ENCODE measurements at regions not wholly inside any gene's neighbourhood (a gene's known extent, or its start where the extent isn't known, plus 50 kb on each side); places are given as distances from the start of the nearest gene placed in this dataset.

- no peak for TF ChIP-seq CTCF (optimal IDR thresholded peaks at IDR 0.05 in 1 of 3, IDR thresholded peaks at IDR 0.05 in 1 of 3, conservative IDR thresholded peaks at IDR 0.05 in 1 of 3; ENCODE audit: extremely low read depth in 1 of 3, insufficient read depth in 2 of 3, low read length in 3 of 3)
- no peak for TF ChIP-seq EZH2 (IDR thresholded peaks at IDR 0.05; ENCODE audit: low read length)
- Histone ChIP-seq H3K27ac (ENCODE audit: control insufficient read depth, insufficient read depth, low read length) (peak overlapping the region; percentile 35), H3K4me3 (ENCODE audit: control insufficient read depth in 2 of 3, extremely low read depth in 1 of 3, insufficient read depth in 2 of 3, low read depth in 1 of 3, low read length in 3 of 3) (no peak overlapping the region), H2AFZ (ENCODE audit: control insufficient read depth, low read length) (no peak overlapping the region), H3K36me3 (ENCODE audit: control insufficient read depth in 2 of 2, extremely low read depth in 1 of 2, insufficient read depth in 2 of 2, low read length in 2 of 2) (no peaks in the 10 kb centered on the region), H3K79me2 (ENCODE audit: control insufficient read depth, insufficient read depth, low read length) (no peaks in the 10 kb centered on the region), H3K9me3 (ENCODE audit: control insufficient read depth, low read depth, low read length) (no peaks in the 10 kb centered on the region), H3K9me1 (ENCODE audit: control insufficient read depth, extremely low read depth, insufficient read depth, low read length) (no peaks in the 10 kb centered on the region), H3K9ac (ENCODE audit: control insufficient read depth, extremely low read depth, insufficient read depth, low read length) (no peak overlapping the region), H3K4me2 (ENCODE audit: control insufficient read depth, extremely low read depth, insufficient read depth, low read depth, low read length) (peak overlapping the region; percentile 4), H4K20me1 (ENCODE audit: control insufficient read depth, extremely low read depth, insufficient read depth, low read length) (no peaks in the 10 kb centered on the region), H3K4me1 (ENCODE audit: control insufficient read depth, extremely low read depth, insufficient read depth, low read length) (peaks cover 20% of the 10 kb centered on the region), H3K27me3 (ENCODE audit: control insufficient read depth, extremely low read depth, insufficient read depth, low read length) (no peaks in the 10 kb centered on the region)
- dilution Hi-C loops (cut with MboI; ENCODE audit: extremely low pct_ligation_motif_present, low sequenced_read_pairs), result no loop called here
- FAIRE-seq, result peak; percentile 83
- DNase-seq (ENCODE audit: low read depth, low spot score), result no peak
These were observed 446.4 kb downstream of the COG6 start for GRCh38 chr13:40101708-40102359.

GRCh38 chr13:40102360-40102727, 446.9 kb downstream of the COG6 start:
- no peak overlapping the region for H2AFZ ChIP-seq (ENCODE audit: control insufficient read depth, low read length)
- H3K4me2 ChIP-seq (ENCODE audit: control insufficient read depth, extremely low read depth, insufficient read depth, low read depth, low read length), result peak overlapping the region; percentile 25
- H3K9me3 ChIP-seq (ENCODE audit: control insufficient read depth, low read depth, low read length), result no peaks in the 10 kb centered on the region
- DNase-seq (ENCODE audit: low read depth, low spot score) (no peak), FAIRE-seq (no peak)
- H3K4me3 ChIP-seq (ENCODE audit: control insufficient read depth in 2 of 3, extremely low read depth in 1 of 3, insufficient read depth in 2 of 3, low read depth in 1 of 3, low read length in 3 of 3), result no peak overlapping the region
- H3K36me3 ChIP-seq (ENCODE audit: control insufficient read depth in 2 of 2, extremely low read depth in 1 of 2, insufficient read depth in 2 of 2, low read length in 2 of 2), result no peaks in the 10 kb centered on the region
- peak overlapping the region; percentile 38 for H3K9ac ChIP-seq (ENCODE audit: control insufficient read depth, extremely low read depth, insufficient read depth, low read length)
- H3K79me2 ChIP-seq (ENCODE audit: control insufficient read depth, insufficient read depth, low read length), result no peaks in the 10 kb centered on the region
- H3K27me3 ChIP-seq (ENCODE audit: control insufficient read depth, extremely low read depth, insufficient read depth, low read length), result no peaks in the 10 kb centered on the region
- dilution Hi-C loops (cut with MboI; ENCODE audit: extremely low pct_ligation_motif_present, low sequenced_read_pairs), result no loop called here
- no peak for TF ChIP-seq CTCF (optimal IDR thresholded peaks at IDR 0.05 in 1 of 3, IDR thresholded peaks at IDR 0.05 in 1 of 3, conservative IDR thresholded peaks at IDR 0.05 in 1 of 3; ENCODE audit: extremely low read depth in 1 of 3, insufficient read depth in 2 of 3, low read length in 3 of 3)
- TF ChIP-seq EZH2 (IDR thresholded peaks at IDR 0.05; ENCODE audit: low read length), result no peak
- no peaks in the 10 kb centered on the region for H4K20me1 ChIP-seq (ENCODE audit: control insufficient read depth, extremely low read depth, insufficient read depth, low read length)
- peaks cover 20% of the 10 kb centered on the region for H3K4me1 ChIP-seq (ENCODE audit: control insufficient read depth, extremely low read depth, insufficient read depth, low read length)
- peak overlapping the region; percentile 64 for H3K27ac ChIP-seq (ENCODE audit: control insufficient read depth, insufficient read depth, low read length)
- H3K9me1 ChIP-seq (ENCODE audit: control insufficient read depth, extremely low read depth, insufficient read depth, low read length), result no peaks in the 10 kb centered on the region

Data from keratinocyte (primary cell).